Suppressor macrophage (primary cell): ENCODE measurements at regions not wholly inside any gene's neighbourhood (a gene's known extent, or its start where the extent isn't known, plus 50 kb on each side); places are given as distances from the start of the nearest gene placed in this dataset.

Experiments
- DNase-seq, 4 experiments: peaks; one replicate each; pipeline ENCODE4 v3.0.0-alpha.2; 2020 to 2022

DNA sequence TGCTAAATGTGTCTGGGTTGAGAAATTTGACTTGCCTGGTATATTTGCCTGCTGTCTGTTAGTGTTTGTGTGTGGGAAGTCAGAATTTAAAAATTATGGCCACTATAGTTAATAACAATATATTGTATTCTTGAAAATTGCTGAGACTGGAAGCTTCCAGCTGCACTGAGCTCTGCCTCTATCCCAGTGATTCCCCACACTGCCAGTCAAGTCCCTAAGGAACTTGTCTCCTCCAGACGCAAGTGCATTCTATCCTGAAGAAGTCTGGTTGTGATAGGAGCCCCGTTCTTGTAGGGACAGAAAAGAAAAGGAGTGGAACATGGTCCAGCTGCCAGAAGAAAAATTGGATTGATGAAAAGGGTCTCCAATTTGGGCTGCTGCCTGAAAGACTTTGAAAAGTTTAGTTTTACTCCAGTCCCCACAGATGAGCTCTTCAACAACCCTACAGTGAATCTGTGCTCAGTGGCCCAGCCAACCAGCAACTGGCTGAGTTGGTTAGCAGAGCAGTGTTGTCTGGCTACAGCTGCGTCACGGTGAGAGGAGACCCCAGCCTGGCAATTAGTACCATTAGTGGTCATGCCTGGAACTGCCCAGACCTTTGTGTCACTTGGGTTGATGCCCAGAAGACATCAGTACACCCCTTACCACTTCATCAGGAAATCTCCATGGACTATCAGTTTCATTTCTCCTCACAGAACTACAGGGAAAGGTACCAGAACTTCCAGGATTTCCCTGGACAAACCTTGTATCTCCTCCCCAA, 183.1 kb upstream of the MCHR2 start:
- DNase-seq: no peak

DNA sequence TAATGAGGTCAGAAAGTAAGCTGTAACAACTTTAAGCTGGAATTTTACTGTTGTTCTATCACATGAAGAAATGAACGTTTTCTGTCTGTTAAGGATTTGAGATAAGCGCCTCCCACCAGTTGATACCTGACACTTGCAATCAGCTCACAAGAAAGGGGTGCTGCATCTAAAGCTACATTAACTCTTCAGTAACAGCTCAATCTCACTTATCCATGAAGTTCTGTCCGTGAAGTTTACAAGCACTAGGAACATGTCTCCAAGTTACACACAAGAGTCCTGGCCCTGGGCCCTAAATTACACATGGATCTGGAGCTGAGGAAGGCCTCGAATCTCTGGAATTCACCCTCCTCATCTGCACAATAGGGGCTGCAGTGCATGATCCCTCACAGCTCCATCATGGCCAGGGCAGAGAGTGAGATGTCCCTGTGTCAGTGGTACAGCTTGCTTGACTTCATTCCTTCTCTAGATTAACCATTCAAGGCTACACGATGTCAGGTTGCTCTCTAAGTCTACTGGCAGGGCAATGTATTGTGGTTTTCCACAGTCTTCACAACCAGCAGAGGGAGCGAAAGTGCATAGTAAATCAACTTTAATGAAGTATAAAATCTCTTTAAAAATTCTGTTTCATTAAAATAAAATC, 182.4 kb upstream of the MCHR2 start:
- peak in 2 of 4 experiments; percentile 2 to 3 for DNase-seq

DNA sequence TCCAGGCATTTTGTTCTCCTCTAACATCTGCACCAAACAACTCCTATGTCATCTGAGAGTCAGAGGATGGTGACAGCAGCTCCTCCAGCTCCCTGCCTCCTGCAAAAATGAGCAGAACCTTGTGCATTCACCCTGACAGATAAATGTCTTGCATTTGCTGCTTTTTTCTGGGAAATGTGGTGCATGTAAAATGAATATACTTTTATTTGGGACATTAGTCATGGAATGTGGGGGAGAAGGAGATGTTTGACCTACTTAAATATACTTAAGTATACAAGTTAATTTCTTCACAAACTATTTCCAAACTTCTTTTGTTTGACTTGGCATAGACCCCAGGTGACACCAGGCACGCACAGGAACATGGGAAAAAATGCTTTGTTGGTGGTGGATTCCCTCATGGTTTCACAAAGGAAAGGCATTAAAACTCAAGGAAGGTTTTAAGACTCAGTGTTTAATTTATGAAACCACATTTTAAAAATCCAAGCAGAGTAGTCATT, 181.8 kb upstream of the MCHR2 start:
- DNase-seq: no peak

DNA sequence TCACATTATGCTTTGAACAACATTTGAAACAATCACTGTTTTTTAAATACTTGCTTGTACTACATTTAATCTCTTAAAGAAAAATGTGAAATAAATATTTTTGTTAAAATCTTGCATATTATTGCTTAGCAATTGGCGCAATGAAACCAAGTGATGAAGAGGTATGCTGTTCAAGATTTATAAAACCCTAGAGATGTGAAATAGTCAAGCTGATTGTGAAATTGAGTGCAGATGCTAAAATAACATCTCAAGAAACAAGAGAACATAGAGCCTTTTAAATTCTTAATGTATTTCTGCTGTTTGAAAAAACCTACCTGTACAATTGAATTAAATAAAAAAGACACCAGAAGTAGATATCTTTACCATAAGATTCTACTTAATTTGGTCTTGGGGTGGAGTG, 179.2 kb upstream of the MCHR2 start:
- no peak for DNase-seq

DNA sequence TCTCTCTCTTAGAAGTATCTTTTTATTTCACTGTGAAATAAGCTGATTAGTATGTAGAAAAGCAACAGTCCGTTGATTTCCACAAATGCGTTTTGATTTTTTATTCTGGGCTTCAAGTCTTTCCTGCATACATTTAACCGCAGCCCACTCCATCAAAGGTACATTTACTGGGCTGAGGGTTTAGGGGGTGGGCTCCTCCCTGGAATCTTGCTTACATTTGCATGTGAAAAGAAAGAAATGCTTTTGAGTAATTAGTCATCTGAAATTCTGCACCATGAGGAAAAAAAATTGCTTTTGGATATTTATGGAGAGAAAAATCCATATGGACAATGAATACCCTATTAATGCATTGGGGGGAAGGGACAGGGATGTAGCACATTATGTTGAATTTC, 178.3 kb upstream of the MCHR2 start:
- DNase-seq: no peak

DNA sequence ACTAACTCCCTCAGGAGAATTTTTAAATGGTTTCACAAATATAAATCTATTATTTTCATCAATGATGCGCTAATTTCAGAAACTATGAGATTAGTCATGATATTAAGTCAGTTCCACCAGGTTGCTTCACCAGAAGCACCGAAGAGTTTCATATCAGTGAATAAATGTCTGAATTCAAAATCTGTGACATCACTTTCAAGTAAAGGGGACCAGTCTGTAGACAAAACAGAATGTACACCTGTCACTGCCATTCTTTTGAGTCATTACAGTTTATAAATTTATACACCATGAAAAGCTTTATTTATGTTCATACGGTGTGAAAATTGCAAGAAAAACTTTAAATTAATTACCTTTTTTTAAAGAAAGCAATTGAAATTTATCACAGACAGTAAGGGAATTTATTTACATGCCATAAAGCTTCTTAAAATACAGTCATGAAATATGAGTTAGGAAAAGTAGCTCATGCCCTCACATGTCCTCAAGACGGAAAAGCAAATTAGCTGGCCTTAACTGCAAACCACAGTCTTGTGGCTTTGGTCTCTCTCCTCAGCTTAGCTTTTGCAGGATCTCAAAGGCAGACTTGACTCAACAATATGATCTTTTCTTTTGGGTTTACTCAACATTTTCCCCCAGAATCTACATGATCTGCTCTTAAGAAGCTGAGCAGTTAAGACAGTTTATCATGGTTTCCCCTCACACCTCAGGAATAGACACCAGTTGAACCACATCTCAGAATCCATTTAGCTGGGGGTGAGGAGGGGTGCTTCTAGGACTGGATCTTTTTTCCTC, 177.7 kb upstream of the MCHR2 start:
- DNase-seq: no peak

DNA sequence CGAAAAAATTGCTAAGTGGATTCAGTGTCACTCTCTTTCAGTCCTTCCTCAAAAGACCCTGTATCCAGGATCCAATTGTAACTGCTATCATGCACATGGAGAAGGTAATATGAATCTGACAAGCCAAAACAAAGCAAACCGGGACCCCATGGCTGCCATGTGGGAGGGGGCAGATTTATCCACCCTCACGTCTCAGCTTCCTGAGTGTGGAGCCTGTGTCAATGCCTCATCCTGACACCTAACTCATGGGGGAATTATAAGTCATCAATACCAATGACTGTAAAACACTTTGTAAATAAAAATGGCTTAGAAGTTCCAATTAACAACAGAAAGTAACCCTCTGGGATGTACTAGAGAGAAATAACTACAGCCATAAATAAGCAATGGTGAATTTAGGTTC, 174.1 kb upstream of the MCHR2 start:
- no peak for DNase-seq

DNA sequence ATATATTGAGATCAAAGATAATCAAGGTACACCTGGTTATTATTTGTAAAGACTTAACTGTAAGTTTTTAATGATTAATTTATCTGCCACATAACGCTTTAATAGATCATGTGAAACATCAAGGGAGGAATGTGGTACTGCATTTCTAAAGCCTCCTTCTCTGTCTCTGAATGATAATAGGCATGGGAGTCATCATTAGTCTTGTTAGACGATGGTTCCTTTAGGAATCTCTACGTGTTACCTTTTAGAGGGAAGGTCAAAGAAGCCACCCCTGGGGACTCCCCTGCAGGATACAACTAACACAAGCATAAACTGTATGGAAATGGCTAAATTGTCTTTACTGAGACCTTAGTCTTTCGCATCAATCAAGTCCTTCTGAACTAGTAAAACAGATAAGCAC, 173.6 kb upstream of the MCHR2 start:
- DNase-seq: no peak

DNA sequence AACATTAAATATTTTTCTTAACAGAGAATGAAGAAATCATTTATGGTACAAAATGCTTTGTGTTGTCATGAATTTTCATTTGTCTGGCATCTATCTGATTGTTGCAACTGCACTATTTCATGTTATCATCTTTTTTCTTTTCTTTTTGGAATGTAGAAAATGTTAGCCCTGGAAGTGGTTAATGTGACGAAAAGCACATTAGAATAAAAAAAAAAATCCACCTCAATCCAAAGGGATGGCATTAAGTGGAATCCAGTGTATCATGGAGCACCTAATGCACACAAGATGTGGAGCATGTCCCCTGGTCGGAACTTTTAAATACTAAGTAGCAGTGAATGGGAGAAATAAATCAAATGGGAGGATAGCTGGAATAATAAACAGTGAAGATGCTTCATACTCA, 172.9 kb upstream of the MCHR2 start:
- DNase-seq: no peak

DNA sequence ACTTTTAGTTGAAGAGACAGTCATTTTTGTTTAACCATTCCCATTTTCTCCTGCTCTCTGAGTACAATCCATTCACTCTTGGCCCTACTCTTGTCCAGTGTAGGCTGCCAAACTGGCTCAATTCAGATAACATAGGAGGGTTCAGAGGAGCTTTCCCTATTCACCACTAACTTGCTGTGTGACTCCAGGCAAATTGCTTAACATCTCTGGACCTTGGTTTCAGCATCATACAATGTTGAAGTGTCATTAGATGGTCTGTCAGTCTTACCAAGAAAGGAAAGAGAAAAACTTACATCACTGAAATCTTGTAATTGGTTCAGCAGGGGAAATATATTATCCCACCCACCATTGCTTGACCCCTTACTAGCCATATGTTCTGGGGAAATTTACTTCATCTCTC, 171.4 kb upstream of the MCHR2 start:
- DNase-seq: no peak

DNA sequence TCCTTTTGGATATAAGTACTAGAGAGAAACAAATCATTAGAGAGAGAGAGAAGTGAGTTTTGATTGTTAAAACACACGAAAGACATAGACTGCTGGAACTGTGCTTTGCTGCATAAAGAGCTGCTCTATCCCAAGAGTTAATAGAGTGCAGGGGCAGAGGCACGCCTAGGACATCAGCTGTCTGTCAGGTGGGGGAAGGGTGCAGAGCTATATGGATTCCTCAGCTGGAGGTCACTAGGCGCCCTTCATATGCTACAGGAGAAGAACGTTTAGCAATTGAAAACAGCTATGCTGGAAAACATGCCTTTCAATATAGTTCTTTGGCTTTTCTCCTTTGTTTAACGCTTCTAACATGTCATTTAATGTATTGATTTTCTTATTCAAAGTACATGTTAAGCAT, 169.0 kb upstream of the MCHR2 start:
- DNase-seq: no peak

DNA sequence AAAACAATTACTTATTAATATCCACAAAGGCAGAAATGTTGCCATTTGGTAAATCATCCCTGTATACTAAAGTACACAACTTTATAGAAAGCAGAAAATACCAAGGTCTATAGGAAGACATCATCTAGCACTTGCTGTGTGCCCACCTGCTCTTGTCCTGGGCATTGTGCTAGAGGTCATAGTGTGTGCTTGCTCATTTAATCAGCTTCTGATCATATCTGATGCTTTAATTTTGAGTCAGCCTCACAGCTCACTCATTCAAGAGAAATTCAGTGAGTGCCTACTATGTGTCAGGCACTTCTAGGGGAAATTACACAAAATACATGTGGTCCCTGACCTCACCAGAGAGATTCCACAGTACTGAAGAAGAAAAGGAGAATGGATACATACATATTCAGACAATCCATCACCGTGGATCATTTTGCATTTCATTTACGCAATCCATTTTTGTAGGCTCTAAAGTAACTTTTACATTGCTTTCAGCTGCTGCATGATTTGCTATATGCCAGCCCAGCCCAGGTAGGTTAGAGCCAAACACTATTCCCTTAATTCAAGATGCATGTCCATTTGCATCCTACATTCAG, 167.9 kb upstream of the MCHR2 start:
- DNase-seq: no peak

DNA sequence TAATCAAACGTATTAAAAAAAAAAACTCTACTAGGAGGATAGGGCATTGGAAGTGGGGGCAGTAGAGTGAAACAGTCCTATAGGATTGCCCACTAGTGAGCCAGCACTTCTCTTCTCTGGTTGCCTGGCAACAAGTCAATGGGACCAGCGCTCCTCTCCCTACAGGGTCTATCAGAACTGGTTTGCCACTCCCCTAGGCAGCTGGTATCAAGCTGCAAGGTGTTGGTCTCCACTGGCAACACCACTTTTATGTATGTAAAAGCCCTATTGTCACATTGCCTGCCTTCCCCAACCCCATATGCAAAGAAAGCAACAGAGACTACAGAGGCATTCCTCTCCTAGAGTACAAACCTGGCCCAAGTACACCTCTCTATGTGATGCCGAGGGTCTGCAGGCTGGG, 166.9 kb upstream of the MCHR2 start:
- DNase-seq: no peak

DNA sequence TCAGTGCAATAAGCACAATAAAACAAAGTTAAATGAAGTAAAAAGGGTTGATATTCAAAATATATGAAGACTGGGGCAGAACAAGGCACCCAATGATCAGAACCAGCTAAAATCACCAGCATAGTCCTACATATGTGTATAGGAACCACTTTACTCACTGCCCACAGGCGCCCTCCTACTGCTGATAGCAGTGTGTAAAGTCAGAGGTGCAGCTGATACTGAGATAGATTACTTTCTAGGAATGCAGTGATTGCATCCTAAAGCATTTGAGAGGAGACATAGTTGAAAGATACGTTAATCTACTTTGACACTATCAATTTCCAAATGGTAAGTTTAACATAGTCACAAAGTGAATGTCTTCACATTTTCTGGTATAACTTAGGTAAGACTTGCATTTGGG, 161.1 kb upstream of the MCHR2 start:
- no peak for DNase-seq

DNA sequence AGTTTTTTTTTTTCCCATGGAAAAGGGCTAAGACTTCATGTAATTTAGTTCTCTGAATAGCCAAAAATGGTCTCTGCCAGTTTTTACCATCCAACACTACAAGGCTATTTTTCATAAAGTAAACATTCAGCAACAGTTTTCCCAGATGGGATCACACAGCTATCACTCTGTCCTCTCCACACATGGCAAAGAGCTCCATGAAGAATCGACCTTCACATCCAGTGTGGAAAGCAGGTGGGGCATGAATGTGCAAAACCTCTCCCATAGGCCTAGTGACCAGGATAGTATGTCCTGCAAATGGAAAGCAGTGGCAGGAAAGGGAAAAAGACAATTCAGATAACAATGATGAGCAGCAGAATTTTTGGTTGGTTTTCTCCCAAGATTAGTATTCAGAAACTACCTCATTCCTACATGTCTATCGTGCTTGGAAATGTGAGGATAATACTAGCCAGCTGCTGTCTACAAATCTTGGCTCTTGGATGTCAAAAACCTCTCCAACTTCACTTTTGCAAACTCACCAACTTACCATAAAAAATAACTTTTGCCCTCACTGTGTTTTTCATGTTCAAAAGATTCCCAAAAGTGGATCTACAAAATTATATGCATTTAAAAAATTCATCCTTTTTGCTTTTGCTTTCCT, 159.7 kb upstream of the MCHR2 start:
- DNase-seq: no peak

DNA sequence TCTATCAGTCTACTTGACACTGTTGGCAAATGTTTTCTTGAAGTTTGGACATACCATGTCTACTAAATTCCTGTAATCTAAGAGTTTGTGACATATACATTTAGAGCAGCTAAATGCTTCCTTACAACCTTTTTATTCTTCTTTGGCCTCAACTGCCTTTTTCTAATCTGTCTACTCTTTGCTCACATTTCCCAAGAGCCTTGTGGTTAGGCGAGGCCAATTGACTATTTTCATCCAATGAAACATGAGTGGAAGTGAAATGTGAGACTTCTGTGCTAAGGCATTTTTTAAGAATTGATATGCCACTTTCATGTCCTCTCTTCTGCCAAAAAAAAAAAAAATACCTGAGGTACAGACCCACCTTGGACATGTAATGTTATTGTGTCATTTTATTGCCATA, 158.2 kb upstream of the MCHR2 start:
- no peak for DNase-seq

DNA sequence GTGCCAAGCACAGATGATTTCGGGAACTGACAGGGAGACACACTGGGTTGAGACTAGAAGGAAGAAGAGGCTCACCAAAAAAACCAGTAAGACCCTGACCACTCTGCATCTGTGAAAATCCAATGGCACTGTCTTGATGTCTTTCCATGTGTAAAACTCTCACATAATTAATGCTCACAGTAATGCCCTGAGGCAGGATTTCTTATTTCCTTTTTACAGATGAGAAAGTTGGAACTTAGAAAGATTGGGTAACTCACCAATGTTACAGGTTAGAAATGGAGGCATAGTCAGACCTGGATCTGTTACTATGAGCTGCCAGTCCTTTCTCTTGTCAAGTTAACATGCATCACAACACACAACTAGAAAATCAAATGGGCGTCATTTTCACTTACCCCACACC, 151.0 kb upstream of the MCHR2 start:
- no peak for DNase-seq

DNA sequence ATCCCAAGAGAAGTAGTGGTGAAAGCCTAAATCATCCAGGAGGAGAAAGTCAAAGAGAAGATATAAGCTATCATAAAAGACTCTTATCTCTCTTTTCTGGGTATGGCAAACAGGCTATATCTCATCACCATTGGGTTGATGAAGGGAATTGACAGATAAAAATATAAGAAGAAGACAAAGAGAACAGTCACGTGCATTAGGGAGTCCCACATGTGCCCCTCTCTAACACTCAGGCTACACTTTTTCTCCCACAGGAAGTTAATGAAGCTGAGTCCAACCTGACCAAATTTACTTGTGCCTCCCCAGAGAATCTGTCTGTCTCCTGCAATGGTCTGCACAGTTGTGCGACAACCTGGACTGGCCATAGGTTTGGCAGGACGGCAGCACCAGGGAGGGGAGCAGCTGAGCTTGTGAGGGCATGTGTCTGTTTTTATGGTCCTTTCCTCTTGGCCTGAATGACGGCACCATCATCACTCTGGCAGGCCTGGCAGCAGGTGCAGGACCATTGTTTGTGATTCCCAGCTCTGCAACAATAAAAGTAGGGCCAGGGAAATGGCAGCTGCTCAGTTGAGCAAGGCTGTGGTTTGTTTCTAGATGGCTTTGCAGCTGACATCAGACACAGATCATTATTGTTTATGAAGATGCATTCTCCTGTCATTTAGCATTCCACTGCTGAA, 144.5 kb upstream of the MCHR2 start:
- DNase-seq: no peak

DNA sequence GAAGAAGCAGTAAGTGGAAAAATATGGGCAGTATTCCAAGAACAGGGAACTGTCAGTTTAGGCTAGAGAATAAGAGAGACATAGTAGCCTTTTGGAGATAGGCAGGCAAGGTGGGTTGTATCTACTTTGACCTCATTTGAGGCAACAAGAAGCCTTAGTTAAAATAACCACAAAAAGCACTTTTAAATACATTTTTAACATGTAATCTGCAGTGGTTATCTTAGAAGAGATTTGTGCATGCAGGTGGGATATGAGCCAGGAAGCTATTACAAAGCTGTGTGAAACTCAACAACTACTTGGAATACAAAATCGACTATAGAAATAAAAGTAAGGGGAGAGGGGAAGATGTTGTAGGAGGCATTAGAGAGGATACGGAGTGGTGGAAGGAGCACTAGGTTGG, 143.7 kb upstream of the MCHR2 start:
- no peak for DNase-seq

DNA sequence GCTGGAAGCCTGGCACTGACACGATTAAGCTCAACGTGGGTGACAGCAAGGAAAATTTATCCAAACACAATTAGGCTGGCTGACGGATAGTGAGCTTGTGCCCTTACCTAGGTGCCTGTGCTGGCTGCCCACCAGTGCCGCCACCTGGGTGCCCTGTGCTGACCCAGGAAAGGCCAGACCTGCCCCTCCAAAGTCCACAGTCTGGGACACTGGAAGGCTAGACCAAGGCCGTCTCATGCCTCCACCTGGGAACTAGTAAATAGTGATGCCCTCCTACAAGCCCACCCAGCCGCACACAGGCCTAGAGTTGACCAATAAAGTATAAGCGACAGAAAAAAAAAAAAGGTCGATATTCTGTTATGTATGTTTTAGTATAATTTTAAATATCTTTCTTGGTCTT, 142.6 kb upstream of the MCHR2 start:
- DNase-seq: no peak

DNA sequence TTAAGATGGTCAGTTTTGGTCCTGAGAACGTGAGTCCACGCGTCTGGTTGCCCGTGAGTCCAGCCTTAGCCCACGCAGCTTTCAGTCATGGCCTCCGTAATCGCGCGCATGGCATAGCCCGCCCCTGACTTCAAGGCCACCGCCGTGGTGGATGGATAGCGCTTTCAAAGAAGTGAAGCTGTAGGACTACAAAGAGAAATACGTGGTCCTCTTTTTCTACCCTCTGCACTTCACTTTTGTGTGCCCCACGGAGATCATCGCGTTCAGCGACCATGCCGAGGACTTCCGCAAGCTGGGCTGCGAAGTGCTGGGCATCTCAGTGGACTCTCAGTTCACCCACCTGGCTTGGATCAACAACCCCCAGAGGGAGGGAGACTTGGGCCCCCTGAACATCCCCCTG, 142.0 kb upstream of the MCHR2 start:
- DNase-seq: no peak

DNA sequence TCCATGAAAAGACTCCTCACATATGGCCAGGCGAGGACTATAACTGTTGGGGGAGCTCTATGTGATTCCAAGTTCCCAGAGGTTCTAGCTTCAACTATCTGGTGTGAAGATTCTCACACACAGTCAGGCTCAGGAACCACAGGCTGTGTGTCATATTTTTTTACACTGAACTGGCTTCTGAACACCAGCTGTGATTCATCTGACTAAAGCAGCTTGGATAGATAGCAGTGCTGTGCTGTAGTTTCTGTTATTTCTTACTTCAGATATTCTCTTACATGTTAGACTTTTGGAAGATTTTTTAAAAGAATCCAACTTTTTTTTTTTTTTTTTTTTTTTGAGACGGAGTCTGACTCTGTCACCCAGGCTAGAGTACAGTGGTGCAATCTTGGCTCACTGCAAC, 140.7 kb upstream of the MCHR2 start:
- DNase-seq: no peak
